GM23338 (cell line): ENCODE measurements at regions not wholly inside any gene's neighbourhood (a gene's known extent, or its start where the extent isn't known, plus 50 kb on each side); places are given as distances from the start of the nearest gene placed in this dataset.

Source experiments
- ATAC-seq: fragments of 200-7000 bp; cut with Tn5 transposase; 3 replicates; pipeline ENCODE4 v1.9.1; 2020
- DNase-seq: peaks from one replicate; pipeline ENCODE4 v3.0.0-alpha.2; 2015; ENCODE audit warnings: low spot score
- H2AFZ ChIP-seq: fragments of 200-600 bp; sonication (generic); 2 replicates; pipeline ENCODE4 v1.8.0; 2016; ENCODE audit warnings: antibody characterized with exemption, mild to moderate bottlenecking, moderate library complexity
- H3F3A ChIP-seq: fragments of 200-600 bp; sonication (generic); replicated peaks from 2 replicates; pipeline ENCODE4 v1.8.0; 2017; ENCODE audit warnings: antibody characterized with exemption, mixed run types, low read depth
- H3K27ac ChIP-seq: fragments of 200-600 bp; sonication (generic); 2 replicates; pipeline ENCODE4 v1.6.1; 2016; ENCODE audit warnings: low read depth
- H3K27me3 ChIP-seq: fragments of 200-600 bp; sonication (generic); 2 replicates; pipeline ENCODE4 v1.8.0; 2016; ENCODE audit warnings: mild to moderate bottlenecking, mixed run types, moderate library complexity; ENCODE audit not compliant: insufficient read depth
- H3K36me3 ChIP-seq: fragments of 200-600 bp; sonication (generic); 2 replicates; pipeline ENCODE4 v1.8.0; 2016; ENCODE audit warnings: mild to moderate bottlenecking; ENCODE audit not compliant: insufficient read depth
- H3K4me1 ChIP-seq: fragments of 200-600 bp; sonication (generic); 2 replicates; pipeline ENCODE4 v1.8.0; 2016; ENCODE audit warnings: mild to moderate bottlenecking, moderate library complexity; ENCODE audit not compliant: insufficient read depth
- H3K4me2 ChIP-seq: fragments of 200-600 bp; sonication (generic); 2 replicates; pipeline ENCODE4 v1.7.1; 2017; ENCODE audit warnings: mixed run types
- H3K4me3 ChIP-seq: fragments of 200-600 bp; sonication (generic); 2 replicates; pipeline ENCODE4 v1.6.1; 2016; ENCODE audit warnings: mixed run types
- H3K79me2 ChIP-seq: fragments of 200-600 bp; sonication (generic); replicated peaks from 2 replicates; pipeline ENCODE4 v1.8.0; 2017; ENCODE audit warnings: mild to moderate bottlenecking; ENCODE audit not compliant: insufficient read depth
- H3K9me2 ChIP-seq: fragments of 200-600 bp; sonication (generic); 2 replicates; pipeline ENCODE4 v1.8.0; 2017; ENCODE audit not compliant: insufficient read depth
- H4K20me1 ChIP-seq: fragments of 200-600 bp; sonication (generic); replicated peaks from 2 replicates; pipeline ENCODE4 v1.8.0; 2017; ENCODE audit warnings: mild to moderate bottlenecking; ENCODE audit not compliant: insufficient read depth
- H3K27ac Mint-ChIP-seq: 2 replicates; pipeline ENCODE4 v1.8.0; 2020; ENCODE audit warnings: inconsistent platforms, mild to moderate bottlenecking, moderate library complexity, mixed read lengths
- H3K27me3 Mint-ChIP-seq: 3 replicates; pipeline ENCODE4 v1.8.0; 2022; ENCODE audit warnings: low read depth, mild to moderate bottlenecking, moderate library complexity, mixed read lengths, inconsistent platforms; ENCODE audit not compliant: insufficient read depth, poor library complexity
- H3K36me3 Mint-ChIP-seq: 3 replicates; pipeline ENCODE4 v1.8.0; 2021; ENCODE audit warnings: low read depth, mild to moderate bottlenecking, inconsistent platforms, moderate library complexity, mixed read lengths
- H3K4me1 Mint-ChIP-seq: 3 replicates; pipeline ENCODE4 v1.8.0; 2020; ENCODE audit warnings: mild to moderate bottlenecking, inconsistent platforms, mixed read lengths
- H3K4me3 Mint-ChIP-seq: 3 replicates; pipeline ENCODE4 v1.8.0; 2021; ENCODE audit warnings: moderate library complexity, mild to moderate bottlenecking, inconsistent platforms, mixed read lengths
- H3K9me3 Mint-ChIP-seq: 3 replicates; pipeline ENCODE4 v1.8.0; 2020; ENCODE audit warnings: moderate library complexity, mild to moderate bottlenecking, inconsistent platforms, mixed read lengths
- CTCF ChIP-seq, 2 experiments: fragments of 200-600 bp in 1 of 2; sonication (generic) in 1 of 2; conservative IDR thresholded peaks; 2 replicates each; pipeline versions ENCODE4 v1.5.1 to v1.6.1; 2016 to 2017; ENCODE audit warnings: antibody characterized with exemption in 2 of 2, low read depth in 2 of 2, mild to moderate bottlenecking in 2 of 2, moderate library complexity in 1 of 2
- EZH2 ChIP-seq: fragments of 200-600 bp; sonication (generic); IDR thresholded peaks from one replicate; pipeline ENCODE4 v1.8.0; 2017; ENCODE audit warnings: antibody characterized with exemption, mild to moderate bottlenecking, low read depth; ENCODE audit not compliant: unreplicated experiment
- JUNB ChIP-seq: IDR thresholded peaks from one replicate; pipeline ENCODE4 v1.6.1; 2016; ENCODE audit warnings: antibody characterized with exemption; ENCODE audit not compliant: unreplicated experiment
- NANOG ChIP-seq: IDR thresholded peaks from 2 replicates; pipeline ENCODE4 v1.6.1; 2016; ENCODE audit warnings: antibody characterized with exemption, borderline replicate concordance
- STAT1 ChIP-seq: IDR thresholded peaks from one replicate; pipeline ENCODE4 v1.6.1; 2016; ENCODE audit warnings: antibody characterized with exemption; ENCODE audit not compliant: unreplicated experiment
- ZNF114 ChIP-seq: fragments of 250-450 bp; sonication (Bioruptor Pico); IDR thresholded peaks from 2 replicates; pipeline ENCODE4 v1.5.0; 2020; ENCODE audit warnings: mild to moderate bottlenecking, moderate library complexity
- ZNF331 ChIP-seq: fragments of 250-450 bp; sonication (Bioruptor Pico); IDR thresholded peaks from 2 replicates; pipeline ENCODE4 v1.5.0; 2020; ENCODE audit warnings: low read depth, mild to moderate bottlenecking, moderate library complexity
- TF ChIP-seq, protein P1 (sequence below): IDR thresholded peaks from one replicate; pipeline ENCODE4 v1.6.1; 2018; ENCODE audit warnings: antibody characterized with exemption; ENCODE audit not compliant: unreplicated experiment
- TF ChIP-seq, protein P2 (sequence below): fragments of 250-450 bp; sonication (Bioruptor Pico); IDR thresholded peaks from 2 replicates; pipeline ENCODE4 v1.5.0; 2020; ENCODE audit warnings: mild to moderate bottlenecking, moderate library complexity

DNA sequence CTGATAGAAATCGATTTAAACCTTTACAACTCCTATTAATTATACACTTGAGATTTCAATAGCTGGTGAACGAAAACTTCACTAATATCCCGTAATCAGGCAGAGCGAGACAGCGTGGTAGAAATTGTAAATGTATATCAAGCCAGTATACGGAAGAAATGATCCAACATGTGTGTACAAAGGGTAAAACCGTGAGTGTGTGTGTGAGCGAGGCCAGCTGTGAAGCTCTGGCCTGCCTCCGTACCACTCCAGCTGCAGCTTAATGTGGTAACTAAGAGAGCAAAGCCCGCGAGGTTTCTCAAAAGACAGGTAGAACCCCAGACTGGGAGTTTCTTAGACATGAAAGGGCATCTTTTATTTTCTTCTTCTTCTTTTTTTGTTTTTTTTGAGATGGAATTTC, 52.3 kb upstream of the ZNF516 start (continued):
- TF ChIP-seq, protein P1, sequence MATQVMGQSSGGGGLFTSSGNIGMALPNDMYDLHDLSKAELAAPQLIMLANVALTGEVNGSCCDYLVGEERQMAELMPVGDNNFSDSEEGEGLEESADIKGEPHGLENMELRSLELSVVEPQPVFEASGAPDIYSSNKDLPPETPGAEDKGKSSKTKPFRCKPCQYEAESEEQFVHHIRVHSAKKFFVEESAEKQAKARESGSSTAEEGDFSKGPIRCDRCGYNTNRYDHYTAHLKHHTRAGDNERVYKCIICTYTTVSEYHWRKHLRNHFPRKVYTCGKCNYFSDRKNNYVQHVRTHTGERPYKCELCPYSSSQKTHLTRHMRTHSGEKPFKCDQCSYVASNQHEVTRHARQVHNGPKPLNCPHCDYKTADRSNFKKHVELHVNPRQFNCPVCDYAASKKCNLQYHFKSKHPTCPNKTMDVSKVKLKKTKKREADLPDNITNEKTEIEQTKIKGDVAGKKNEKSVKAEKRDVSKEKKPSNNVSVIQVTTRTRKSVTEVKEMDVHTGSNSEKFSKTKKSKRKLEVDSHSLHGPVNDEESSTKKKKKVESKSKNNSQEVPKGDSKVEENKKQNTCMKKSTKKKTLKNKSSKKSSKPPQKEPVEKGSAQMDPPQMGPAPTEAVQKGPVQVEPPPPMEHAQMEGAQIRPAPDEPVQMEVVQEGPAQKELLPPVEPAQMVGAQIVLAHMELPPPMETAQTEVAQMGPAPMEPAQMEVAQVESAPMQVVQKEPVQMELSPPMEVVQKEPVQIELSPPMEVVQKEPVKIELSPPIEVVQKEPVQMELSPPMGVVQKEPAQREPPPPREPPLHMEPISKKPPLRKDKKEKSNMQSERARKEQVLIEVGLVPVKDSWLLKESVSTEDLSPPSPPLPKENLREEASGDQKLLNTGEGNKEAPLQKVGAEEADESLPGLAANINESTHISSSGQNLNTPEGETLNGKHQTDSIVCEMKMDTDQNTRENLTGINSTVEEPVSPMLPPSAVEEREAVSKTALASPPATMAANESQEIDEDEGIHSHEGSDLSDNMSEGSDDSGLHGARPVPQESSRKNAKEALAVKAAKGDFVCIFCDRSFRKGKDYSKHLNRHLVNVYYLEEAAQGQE = no peak
- no peak for TF ChIP-seq EZH2

GRCh38 chr18:76546436-76546835, 51.4 kb upstream of the ZNF516 start:
- Histone ChIP-seq H3K36me3 (no peaks in the 10 kb centered on the region), H3K4me2 (no peak overlapping the region), H3K79me2 (no peaks in the 10 kb centered on the region), H3K27ac (no peak overlapping the region), H3K4me3 (no peak overlapping the region), H3K9me2 (no peaks in the 10 kb centered on the region), H3K4me1 (peaks cover 17% of the 10 kb centered on the region), H3F3A (no peaks in the 10 kb centered on the region), H4K20me1 (no peaks in the 10 kb centered on the region), H3K27me3 (no peaks in the 10 kb centered on the region), H2AFZ (peak overlapping the region; percentile 84; the same call in 1 of the 2 replicates)
- Mint-ChIP-seq H3K36me3 (no peaks in the 10 kb centered on the region), H3K27ac (no peak overlapping the region), H3K4me3 (no peak overlapping the region), H3K27me3 (peaks cover 2% of the 10 kb centered on the region), H3K4me1 (peaks cover 33% of the 10 kb centered on the region), H3K9me3 (no peaks in the 10 kb centered on the region)
- no peak for DNase-seq
- ATAC-seq = no peak
- TF ChIP-seq ZNF331 (CRISPR knock-in tag) (no peak), ZNF114 (no peak), CTCF (conservative IDR thresholded peaks at IDR 0.05; ENCODE audit: low read depth in 2 of 2) (no peak), STAT1 (no peak), JUNB (no peak), NANOG (no peak)
- TF ChIP-seq, protein P1 = no peak
- TF ChIP-seq, protein P2, sequence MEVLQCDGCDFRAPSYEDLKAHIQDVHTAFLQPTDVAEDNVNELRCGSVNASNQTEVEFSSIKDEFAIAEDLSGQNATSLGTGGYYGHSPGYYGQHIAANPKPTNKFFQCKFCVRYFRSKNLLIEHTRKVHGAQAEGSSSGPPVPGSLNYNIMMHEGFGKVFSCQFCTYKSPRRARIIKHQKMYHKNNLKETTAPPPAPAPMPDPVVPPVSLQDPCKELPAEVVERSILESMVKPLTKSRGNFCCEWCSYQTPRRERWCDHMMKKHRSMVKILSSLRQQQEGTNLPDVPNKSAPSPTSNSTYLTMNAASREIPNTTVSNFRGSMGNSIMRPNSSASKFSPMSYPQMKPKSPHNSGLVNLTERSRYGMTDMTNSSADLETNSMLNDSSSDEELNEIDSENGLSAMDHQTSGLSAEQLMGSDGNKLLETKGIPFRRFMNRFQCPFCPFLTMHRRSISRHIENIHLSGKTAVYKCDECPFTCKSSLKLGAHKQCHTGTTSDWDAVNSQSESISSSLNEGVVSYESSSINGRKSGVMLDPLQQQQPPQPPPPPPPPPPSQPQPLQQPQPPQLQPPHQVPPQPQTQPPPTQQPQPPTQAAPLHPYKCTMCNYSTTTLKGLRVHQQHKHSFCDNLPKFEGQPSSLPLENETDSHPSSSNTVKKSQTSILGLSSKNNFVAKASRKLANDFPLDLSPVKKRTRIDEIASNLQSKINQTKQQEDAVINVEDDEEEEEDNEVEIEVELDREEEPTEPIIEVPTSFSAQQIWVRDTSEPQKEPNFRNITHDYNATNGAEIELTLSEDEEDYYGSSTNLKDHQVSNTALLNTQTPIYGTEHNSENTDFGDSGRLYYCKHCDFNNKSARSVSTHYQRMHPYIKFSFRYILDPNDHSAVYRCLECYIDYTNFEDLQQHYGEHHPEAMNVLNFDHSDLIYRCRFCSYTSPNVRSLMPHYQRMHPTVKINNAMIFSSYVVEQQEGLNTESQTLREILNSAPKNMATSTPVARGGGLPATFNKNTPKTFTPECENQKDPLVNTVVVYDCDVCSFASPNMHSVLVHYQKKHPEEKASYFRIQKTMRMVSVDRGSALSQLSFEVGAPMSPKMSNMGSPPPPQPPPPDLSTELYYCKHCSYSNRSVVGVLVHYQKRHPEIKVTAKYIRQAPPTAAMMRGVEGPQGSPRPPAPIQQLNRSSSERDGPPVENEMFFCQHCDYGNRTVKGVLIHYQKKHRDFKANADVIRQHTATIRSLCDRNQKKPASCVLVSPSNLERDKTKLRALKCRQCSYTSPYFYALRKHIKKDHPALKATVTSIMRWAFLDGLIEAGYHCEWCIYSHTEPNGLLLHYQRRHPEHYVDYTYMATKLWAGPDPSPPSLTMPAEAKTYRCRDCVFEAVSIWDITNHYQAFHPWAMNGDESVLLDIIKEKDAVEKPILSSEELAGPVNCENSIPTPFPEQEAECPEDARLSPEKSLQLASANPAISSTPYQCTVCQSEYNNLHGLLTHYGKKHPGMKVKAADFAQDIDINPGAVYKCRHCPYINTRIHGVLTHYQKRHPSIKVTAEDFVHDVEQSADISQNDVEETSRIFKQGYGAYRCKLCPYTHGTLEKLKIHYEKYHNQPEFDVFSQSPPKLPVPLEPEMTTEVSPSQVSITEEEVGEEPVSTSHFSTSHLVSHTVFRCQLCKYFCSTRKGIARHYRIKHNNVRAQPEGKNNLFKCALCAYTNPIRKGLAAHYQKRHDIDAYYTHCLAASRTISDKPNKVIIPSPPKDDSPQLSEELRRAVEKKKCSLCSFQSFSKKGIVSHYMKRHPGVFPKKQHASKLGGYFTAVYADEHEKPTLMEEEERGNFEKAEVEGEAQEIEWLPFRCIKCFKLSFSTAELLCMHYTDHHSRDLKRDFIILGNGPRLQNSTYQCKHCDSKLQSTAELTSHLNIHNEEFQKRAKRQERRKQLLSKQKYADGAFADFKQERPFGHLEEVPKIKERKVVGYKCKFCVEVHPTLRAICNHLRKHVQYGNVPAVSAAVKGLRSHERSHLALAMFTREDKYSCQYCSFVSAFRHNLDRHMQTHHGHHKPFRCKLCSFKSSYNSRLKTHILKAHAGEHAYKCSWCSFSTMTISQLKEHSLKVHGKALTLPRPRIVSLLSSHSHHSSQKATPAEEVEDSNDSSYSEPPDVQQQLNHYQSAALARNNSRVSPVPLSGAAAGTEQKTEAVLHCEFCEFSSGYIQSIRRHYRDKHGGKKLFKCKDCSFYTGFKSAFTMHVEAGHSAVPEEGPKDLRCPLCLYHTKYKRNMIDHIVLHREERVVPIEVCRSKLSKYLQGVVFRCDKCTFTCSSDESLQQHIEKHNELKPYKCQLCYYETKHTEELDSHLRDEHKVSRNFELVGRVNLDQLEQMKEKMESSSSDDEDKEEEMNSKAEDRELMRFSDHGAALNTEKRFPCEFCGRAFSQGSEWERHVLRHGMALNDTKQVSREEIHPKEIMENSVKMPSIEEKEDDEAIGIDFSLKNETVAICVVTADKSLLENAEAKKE (CRISPR knock-in tag) = no peak
